GM19467 (cell line): ENCODE measurements at regions not wholly inside any gene's neighbourhood (a gene's known extent, or its start where the extent isn't known, plus 50 kb on each side); places are given as distances from the start of the nearest gene placed in this dataset.
"Not testable (repeated sequence)": the region's sequence is repeated elsewhere in the genome, so short reads cannot be mapped to it uniquely, and the experiment has no call there.

Source experiments
- ATAC-seq: cut with Tn5 transposase; IDR thresholded peaks from one replicate; pipeline ENCODE4 v1.9.1; 2021; ENCODE audit warnings: mild to moderate bottlenecking, moderate library complexity; ENCODE audit not compliant: unreplicated experiment

DNA sequence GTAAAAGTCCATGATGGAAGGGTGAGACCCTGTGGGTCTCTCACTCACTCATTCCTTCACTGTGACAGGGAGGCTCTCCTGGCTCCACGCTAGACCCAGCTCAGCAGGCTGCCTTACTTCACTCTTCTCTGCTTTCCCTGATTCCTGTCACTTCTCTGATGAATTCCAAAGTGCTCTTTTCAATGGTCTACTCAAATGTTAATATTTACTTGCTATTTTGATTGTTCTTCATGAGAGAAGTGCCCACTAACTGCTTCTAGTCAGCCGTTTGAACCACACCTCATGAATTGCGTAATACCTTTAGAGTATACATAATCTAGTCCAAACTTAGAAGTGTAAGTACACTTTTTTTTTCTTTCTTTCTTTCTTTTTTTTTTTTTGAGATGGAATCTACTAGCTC lies 1350.2 kb upstream of the RAG2 start:
- ATAC-seq, result no peak

DNA sequence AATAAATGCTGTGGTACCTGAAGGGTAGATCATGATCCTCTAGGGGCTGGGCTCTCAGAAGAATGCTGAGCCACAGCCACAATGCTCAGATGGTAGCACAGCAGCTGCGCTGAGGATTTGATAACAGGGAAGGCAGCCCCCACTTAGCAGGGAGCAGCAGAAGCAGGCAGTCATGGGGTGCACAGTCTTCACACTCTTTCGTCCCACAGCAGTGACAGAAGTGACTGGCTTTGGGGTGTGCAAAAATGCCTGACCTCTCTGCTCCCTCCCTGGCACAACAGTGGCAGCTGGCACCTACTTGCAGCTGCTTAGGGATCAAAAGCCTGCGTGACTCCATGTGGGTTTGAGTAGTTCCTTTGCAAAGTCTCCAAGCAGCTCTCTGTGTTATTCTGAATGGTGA lies 1349.8 kb upstream of the RAG2 start:
- ATAC-seq, result no peak

DNA sequence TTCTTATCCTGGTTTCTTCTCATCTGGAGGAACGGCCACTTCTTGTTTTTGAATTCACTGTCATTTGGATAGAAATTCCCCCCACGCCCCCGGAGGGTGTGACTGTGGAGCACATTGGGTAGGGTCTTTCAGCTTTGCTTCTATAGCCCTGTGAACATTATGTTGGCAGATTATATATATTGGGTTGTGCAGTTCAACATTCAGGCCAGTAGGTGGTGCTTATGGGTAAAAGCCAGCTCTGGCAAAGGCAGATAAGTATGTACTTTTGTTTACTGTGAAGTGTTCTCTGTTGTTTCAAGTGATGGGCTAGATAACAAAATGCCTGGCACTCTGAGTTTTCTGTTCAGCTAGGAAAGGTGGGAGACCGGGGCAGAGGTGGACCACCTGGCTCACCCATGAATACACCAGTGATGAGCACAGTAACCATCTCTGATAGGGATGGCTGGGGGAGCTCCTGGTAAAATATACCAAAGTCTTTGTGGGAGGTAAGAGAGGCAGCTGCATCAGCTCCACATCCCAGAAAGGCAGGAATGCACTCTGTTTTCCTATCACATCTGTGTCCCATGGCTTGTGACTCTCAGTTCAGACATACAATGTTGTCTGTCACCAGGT lies 1348.2 kb upstream of the RAG2 start:
- ATAC-seq, result no peak

- no peak for ATAC-seq
These were observed 1344.0 kb upstream of the RAG2 start for GRCh38 chr11:37942081-37942480.

DNA sequence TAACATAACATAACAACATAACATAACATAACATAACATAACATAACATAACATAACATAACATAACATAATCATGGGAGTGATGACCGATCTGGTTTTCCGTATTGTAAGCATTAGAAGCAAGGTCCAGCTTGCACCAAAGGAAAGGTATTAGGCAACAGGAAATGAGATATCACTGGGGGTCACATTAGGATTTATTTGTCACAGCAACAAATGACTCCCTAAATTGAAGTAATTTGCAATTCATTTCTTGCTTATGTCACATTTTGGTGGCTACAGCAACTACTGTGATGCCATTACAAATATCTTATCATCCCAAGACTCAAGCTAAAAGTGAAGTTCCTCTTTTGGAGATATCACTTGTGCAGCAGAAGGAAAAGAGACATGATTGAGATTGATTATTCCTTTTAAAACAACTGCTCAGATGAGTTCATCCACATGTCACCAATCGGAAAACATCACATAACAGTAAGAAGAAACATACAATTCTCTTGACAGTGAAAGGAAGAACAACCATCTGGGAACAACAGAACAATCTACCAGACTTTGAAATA lies 1331.1 kb upstream of the RAG2 start:
- ATAC-seq, result no peak

GRCh38 chr11:37926772-37927171 lies 1328.7 kb upstream of the RAG2 start:
- no peak for ATAC-seq

DNA sequence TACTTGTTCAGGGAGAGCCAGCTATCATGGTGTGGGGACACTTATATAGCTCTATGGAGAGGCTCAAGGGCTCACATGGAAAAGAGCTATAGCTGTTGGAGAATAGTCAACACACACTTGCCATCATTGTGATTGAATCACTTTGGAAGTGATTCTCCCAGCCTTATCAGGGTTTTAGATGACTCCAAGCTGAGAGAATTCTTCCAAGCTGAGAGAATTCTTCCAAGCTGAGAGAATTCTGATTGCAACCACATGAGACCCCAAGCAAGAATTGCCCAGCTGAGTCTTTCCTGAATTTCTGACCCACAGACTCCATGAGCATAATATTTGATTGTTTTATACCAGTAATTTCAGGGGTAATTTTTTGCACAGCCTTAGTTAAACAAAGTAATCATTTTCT lies 1318.3 kb upstream of the RAG2 start:
- ATAC-seq, result no peak

DNA sequence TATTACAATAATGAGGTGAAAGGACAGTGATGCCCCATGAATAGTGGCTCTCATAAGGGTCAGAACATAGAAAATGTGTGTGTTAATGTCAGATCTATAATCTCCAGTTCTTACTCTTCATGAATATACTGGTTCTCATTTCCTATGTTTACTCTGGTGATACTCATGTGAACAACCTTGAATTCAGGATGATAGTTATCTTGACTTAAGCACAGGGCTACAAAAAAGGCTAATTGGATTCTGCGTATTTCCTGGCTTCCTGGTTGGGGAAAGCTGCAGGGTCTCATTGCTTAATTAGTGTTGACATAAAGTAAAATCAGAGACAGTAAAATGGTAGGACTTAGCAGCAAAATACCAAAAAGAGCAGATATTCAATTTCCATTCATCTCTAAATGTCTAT lies 1316.8 kb upstream of the RAG2 start:
- no peak for ATAC-seq

DNA sequence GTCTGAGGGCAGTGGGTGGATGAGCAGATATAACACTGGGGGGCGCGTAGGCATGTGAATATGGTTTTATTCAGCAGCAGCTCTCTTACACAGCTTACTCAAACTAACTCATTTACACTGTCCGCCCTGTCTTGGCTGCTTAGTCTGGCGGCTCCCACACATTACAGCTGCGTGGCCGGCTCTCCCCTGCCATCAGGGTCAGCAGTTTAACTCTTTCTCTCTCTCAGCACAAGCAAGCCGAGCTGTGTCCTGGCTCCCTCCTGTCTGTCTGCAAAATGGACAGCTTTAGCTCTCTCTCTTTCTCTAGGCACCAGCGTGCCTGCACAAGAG lies 1310.1 kb upstream of the RAG2 start:
- ATAC-seq, result no peak

- ATAC-seq, result no peak
These were observed 1309.6 kb upstream of the RAG2 start for GRCh38 chr11:37907436-37908218.

DNA sequence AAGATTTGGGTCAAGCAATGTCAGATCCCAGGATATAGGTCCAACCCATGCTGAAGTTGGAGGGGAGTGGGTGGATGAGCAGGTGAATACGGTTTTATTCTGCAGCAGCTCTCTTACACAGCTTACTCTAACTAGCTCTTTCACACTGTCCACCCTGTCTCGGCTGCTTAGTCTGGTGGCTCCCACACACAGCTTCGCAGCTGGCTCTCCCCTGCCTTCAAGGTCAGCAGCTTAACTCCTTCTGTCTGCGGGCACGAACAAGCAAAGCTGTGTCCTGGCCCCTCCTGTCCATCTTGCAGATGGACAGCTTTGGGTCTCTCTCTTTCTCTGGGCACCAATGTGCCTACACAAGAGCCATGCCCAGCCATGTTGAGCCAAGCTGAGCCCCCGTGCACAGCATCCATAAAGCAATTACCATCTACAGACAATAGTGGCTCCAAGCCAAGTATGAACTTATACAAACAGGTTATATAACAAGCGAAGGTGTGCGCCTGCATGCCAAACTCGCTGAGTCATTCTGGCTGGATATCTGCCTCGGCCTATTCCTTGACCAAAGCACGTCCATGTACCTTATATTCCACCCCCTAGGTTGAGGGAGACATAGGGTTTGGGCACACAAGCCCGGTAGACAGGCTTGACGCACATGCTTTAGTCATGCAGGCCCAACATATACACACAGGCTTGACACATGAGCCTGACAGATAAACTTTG lies 1307.8 kb upstream of the RAG2 start:
- no peak for ATAC-seq

DNA sequence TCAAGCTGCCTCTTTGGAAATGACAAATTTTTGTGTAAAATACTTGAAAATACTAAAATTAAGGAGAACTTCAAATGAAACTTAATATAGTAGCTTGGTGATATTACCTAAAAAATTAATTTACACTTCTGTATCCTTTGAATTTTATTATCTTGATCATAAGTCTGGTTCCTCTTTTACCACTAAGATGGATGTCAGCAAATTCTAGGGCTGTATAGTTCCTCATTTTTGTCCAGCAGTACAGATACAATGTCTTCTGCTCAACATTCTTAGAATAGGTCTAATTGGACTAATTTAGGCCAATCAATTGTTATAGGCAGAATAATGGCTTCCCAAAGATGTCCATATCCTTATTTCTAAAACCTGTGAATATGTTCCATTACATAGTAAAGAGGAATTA lies 1298.0 kb upstream of the RAG2 start:
- no peak for ATAC-seq

DNA sequence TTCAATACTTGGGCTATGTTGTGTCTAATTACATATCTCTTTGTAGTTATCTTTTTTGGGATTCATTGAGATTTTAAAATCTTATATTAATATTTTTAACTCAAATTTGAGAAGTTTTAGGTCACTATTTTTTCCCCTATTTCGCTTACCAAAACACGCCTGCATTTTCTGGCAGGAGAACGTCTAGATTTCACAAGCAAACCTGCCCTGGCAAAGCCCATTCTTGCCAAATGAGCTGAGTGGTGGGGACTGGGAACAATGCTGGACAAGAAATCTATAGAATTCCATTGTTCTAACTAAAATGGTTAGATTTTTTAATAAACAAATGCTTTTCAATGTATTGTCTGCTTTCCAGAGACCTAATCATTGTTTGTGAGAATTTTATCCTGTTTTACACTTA lies 1283.7 kb upstream of the RAG2 start:
- ATAC-seq, result no peak

DNA sequence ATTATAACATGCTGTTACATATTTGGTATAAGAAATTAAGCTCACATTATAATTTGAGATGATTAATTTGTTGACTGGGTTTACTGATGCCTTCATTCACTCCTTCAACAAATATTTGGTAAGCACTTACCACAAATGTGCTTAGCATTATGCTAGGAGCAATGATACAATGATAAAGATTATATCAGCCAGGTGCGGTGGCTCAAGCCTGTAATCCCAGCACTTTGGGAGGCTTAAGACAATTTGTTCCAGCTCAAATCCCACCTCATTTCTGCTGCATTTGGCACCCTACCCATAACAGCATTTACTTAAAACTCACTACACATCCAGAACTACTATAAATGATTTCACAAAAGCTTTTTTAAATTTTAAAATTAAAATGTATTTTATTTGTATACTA lies 1263.6 kb upstream of the RAG2 start:
- no peak for ATAC-seq

DNA sequence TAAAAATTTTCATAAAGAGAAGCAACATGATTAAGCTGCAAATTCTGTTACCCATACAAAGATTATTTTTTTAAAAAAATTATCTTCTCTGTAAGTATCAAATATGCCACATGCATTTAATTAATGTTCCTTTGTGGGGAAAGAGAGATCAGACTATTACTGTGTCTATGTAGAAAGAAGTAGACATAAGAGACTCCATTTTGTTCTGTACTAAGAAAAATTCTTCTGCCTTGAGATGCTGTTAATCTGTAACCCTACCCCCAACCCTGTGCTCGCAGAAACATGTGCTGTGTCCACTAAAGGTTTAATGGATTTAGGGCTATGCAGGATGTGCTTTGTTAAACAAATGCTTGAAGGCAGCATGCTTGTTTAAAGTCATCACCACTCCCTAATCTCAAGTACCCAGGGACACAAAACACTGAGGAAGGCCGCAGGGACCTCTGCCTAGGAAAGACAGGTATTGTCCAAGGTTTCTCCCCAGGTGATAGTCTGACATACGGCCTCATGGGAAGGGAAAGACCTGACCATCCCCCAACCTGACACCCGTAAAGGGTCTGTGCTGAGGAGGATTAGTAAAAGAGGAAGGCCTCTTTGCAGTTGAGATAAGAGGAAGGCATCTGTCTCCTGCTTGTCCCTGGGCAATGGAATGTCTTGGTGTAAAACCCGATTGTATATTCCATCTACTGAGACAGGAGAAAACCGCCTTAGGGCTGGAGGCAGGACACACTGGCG lies 1260.9 kb upstream of the RAG2 start:
- ATAC-seq, result not testable (repeated sequence)

DNA sequence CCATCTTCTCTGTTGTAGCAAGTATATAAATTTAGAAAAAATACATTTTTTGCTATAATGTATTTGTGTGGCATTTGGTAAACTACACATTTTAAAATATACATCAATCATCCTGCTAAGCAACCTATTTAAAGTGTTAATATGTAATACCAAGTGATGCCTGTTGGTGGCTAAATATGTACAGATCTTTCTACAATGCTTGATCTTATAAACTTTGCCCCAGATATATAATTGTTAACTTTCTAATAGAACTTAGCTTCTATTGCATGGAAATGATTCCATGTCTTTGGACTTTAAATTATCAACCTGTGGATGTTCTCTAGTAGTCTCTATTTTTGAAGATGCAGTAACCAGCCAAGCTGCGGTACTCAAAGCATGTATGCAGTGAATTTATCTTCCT lies 1260.4 kb upstream of the RAG2 start:
- no peak for ATAC-seq

- no peak for ATAC-seq
These were observed 1259.7 kb upstream of the RAG2 start for GRCh38 chr11:37857726-37858125.

- no peak for ATAC-seq
These were observed 1251.7 kb upstream of the RAG2 start for GRCh38 chr11:37849706-37850105.

DNA sequence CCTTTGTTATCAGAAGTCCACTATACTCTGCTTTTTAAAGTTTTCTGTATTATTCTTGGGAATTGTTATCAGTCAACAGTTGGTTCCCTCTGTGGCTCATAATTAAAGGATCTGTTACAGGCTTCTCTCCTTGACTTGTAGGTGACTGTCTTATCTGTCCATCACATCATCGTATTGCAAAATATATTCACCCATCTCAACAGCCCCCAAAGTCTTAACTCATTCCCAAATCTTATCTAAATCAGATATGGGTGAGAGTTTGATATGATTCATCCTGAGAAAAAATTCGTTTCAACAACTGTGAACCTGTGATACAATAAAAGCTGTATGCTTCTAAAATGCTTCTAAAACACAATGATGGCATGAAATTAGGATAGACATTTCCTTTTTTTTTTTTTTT lies 1245.6 kb upstream of the RAG2 start:
- ATAC-seq, result no peak

DNA sequence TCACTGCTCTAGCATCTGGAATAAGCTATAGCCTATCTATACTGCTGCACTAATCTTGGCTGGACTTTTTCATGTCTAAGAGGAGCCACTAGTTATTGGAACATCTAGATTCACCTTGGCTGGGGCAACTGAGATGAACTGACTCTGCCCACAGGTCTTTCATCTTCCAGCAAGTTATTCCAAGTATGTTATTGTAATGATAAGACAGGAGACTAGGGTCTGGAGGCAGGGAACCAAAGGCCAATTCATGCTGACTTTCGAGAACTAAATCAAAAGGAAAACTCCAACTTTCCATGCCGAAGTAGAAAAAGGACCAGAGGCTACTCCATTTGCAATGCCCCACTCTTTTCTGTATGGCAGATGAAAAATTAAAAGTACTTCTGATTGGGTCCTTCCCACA lies 1243.0 kb upstream of the RAG2 start:
- ATAC-seq, result no peak

GRCh38 chr11:37840345-37840744 lies 1242.3 kb upstream of the RAG2 start:
- not testable (repeated sequence) for ATAC-seq
